CD4-positive, alpha-beta T cell (primary cell): ENCODE measurements at regions not wholly inside any gene's neighbourhood (a gene's known extent, or its start where the extent isn't known, plus 50 kb on each side); places are given as distances from the start of the nearest gene placed in this dataset.
A peak's percentile ranks its signal among the peaks of the same experiment; 100 is the strongest.

Experiments
- ATAC-seq: fragments of 200-7000 bp; cut with Tn5 transposase; one replicate; pipeline ENCODE4 v1.10.0; 2022; ENCODE audit warnings: mild to moderate bottlenecking; ENCODE audit not compliant: poor library complexity
- CTCF ChIA-PET: fragments of 350-600 bp; sonication (Branson Sonifier 250); formaldehyde crosslinking; loops from one replicate; lab custom pipeline; 2021; ENCODE audit warnings: antibody characterized with exemption, inconsistent platforms; lab: Charles Lee
- POLR2A ChIA-PET: fragments of 350-600 bp; sonication (Branson Sonifier 250); formaldehyde crosslinking; loops from one replicate; lab custom pipeline; 2021; ENCODE audit warnings: antibody characterized with exemption, inconsistent platforms; lab: Charles Lee
- DNase-seq, 14 experiments: peaks; one replicate each; pipeline ENCODE4 v3.0.0-alpha.2; 2013 to 2020; ENCODE audit warnings: mixed read lengths in 2 of 14
- H3K27ac ChIP-seq, 2 donors: one replicate each; pipeline versions ENCODE4 v1.5.1 to v1.7.0; 2013; ENCODE audit warnings: low read length in 2 of 2, low read depth in 1 of 2, mild to moderate bottlenecking in 1 of 2
- H3K27me3 ChIP-seq, 2 experiments: 1 replicate in 1 of 2; 2 replicates in 1 of 2; pipeline versions ENCODE4 v1.6.1 to v1.7.0; 2013; ENCODE audit warnings: low read length in 2 of 2, control low read depth in 1 of 2, mild to moderate bottlenecking in 1 of 2, moderate library complexity in 1 of 2; ENCODE audit not compliant: insufficient read depth in 2 of 2, control insufficient read depth in 1 of 2
- H3K36me3 ChIP-seq: one replicate; pipeline ENCODE4 v1.6.1; 2013; ENCODE audit warnings: low read length, control low read depth; ENCODE audit not compliant: insufficient read depth
- H3K4me1 ChIP-seq: one replicate; pipeline ENCODE4 v1.6.1; 2013; ENCODE audit warnings: low read length, control low read depth; ENCODE audit not compliant: insufficient read depth
- H3K4me3 ChIP-seq: one replicate; pipeline ENCODE4 v1.5.1; 2013; ENCODE audit warnings: mild to moderate bottlenecking, low read length, moderate library complexity
- H3K9me3 ChIP-seq, 2 experiments: 1 replicate in 1 of 2; 2 replicates in 1 of 2; pipeline versions ENCODE4 v1.6.1 to v1.7.0; 2013; ENCODE audit warnings: low read length in 2 of 2, mild to moderate bottlenecking in 2 of 2, control low read depth in 1 of 2, moderate library complexity in 1 of 2; ENCODE audit not compliant: control insufficient read depth in 1 of 2, insufficient read depth in 1 of 2
- H3K27ac Mint-ChIP-seq: one replicate; pipeline ENCODE4 v1.8.0; 2020; ENCODE audit warnings: mixed read lengths
- H3K27me3 Mint-ChIP-seq: one replicate; pipeline ENCODE4 v1.8.0; 2021; ENCODE audit warnings: mixed read lengths
- H3K36me3 Mint-ChIP-seq: one replicate; pipeline ENCODE4 v1.8.0; 2021; ENCODE audit warnings: low read depth, mixed read lengths
- H3K4me1 Mint-ChIP-seq: one replicate; pipeline ENCODE4 v1.8.0; 2021; ENCODE audit warnings: low read depth, mixed read lengths
- H3K4me3 Mint-ChIP-seq: one replicate; pipeline ENCODE4 v1.8.0; 2020; ENCODE audit warnings: mild to moderate bottlenecking, mixed read lengths
- H3K9me3 Mint-ChIP-seq: one replicate; pipeline ENCODE4 v1.8.0; 2020; ENCODE audit warnings: mixed read lengths
- intact Hi-C, 2 experiments: fragments of 100-400 bp; cut with DNase I in 1 of 2; cut with micrococcal nuclease in 1 of 2; formaldehyde crosslinking; loops; one replicate each; pipeline versions ENCODE4 v1.15.1 to v1.9.0; 2023 to 2025; cut with DNase I, micrococcal nuclease
- TF ChIP-seq, protein P1 (sequence below): fragments of 200-600 bp; IDR thresholded peaks from one replicate; pipeline ENCODE4 v1.8.0; 2022; ENCODE audit warnings: antibody characterized with exemption, mild to moderate bottlenecking

DNA sequence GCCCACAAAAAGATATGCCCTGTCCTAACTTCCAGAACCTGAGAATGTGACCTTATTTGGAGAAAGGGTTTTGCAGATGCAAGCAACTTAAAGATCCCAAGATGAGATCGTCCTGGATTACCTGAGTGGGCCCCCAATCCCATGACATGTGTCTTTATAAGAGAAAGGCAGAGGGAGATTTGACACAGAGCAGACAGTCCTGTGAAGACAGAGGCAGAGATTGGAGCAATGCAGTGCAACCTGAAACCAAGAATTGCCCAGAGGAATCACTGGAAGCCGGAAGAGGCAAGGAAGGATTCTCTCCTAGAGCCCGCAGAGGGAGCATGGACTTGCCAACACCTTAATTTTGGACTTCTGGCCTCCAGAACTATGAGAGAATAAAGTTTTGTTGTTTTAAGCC lies 171.5 kb downstream of the SMIM20 start:
- H3K36me3 Mint-ChIP-seq: no peaks in the 10 kb centered on the region
- peaks cover 0 to 4% of the 10 kb centered on the region in 2 experiments for H3K9me3 ChIP-seq
- no peaks in the 10 kb centered on the region for H3K36me3 ChIP-seq
- no peaks in the 10 kb centered on the region for H3K27me3 ChIP-seq
- ATAC-seq: no peak
- ChIA-PET CTCF (no interaction called here), POLR2A (no interaction called here)
- TF ChIP-seq, protein P1, sequence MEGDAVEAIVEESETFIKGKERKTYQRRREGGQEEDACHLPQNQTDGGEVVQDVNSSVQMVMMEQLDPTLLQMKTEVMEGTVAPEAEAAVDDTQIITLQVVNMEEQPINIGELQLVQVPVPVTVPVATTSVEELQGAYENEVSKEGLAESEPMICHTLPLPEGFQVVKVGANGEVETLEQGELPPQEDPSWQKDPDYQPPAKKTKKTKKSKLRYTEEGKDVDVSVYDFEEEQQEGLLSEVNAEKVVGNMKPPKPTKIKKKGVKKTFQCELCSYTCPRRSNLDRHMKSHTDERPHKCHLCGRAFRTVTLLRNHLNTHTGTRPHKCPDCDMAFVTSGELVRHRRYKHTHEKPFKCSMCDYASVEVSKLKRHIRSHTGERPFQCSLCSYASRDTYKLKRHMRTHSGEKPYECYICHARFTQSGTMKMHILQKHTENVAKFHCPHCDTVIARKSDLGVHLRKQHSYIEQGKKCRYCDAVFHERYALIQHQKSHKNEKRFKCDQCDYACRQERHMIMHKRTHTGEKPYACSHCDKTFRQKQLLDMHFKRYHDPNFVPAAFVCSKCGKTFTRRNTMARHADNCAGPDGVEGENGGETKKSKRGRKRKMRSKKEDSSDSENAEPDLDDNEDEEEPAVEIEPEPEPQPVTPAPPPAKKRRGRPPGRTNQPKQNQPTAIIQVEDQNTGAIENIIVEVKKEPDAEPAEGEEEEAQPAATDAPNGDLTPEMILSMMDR: no peak
- H3K4me1 Mint-ChIP-seq: peaks cover 29% of the 10 kb centered on the region
- no peak overlapping the region for H3K27ac ChIP-seq
- DNase-seq: no peak
- H3K4me1 ChIP-seq: peaks cover 27% of the 10 kb centered on the region
- no peak overlapping the region for H3K4me3 Mint-ChIP-seq
- intact Hi-C loops: loop anchor here (10.0 kb wide), 2 partner anchors 239 to 241 kb away; partner anchors contain the start of gene RBPJ (in 1 of the 2)
- peaks cover 7% of the 10 kb centered on the region for H3K9me3 Mint-ChIP-seq
- peaks cover 11% of the 10 kb centered on the region for H3K27me3 Mint-ChIP-seq
- no peak overlapping the region for H3K4me3 ChIP-seq
- H3K27ac Mint-ChIP-seq: no peak overlapping the region

DNA sequence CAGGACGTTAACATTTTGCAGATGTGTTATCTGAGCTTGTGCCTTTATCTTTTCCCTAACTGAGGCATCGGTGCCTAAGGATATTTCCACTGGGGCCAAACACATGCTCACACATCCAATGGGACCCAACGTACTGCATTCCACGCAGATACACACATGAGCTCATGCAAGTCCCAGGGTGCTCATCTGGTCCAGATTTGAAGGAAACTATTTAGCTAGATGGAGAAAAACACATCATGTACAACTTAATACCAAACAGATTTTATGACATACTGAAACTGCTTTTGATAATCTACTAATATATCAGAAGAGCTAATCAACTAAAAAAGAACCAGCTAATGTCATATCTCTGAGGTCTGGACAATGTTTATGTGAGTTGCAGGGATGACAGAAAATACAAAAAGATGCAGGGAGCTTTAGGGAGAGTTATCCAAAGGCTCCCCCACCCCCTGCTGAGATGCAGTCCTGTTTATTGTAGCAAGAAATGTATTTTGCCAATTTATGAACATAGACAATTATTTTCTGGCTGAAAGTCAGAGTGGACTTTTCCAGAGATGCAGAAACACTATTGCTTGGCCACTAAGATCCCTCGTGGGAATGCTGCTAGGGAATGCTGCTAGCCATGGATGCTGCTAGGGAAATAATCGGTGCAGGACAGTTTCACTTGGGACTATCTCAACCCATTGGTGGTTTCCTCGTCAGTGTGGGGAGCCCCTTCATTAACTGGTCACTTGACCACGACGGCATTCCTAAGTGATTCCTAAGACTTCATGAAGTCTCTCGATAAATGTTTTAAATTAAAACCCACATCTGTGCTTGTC lies 172.8 kb downstream of the SMIM20 start:
- intact Hi-C loops: loop anchor here (10.0 kb wide), 2 partner anchors 238 to 242 kb away; partner anchors contain the start of gene RBPJ (in 1 of the 2)
- POLR2A ChIA-PET: no interaction called here
- no peak for ATAC-seq

DNA sequence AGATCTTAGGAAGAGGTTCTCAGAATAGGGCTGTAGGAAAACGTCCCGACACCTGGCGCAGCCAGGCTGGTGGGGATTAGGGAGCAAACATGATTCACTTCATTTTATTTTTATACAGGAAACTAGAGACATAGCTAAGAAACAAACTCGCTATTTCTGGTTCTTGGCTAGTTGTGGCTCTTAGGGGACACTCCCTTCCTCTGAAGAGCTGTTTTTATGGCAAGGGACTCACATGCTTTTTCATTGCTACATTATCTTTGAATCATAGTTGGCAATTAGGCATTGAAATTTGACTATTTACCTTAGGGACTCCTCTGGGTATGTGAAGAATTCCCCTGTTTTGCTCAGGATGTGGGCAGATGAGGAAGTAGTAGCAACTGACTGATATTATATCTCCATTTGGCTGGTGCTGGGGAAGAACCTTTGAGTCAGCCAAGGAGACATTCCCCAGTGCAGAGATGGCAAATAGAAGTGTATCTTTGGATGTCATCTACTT lies 174.5 kb downstream of the SMIM20 start:
- Histone ChIP-seq H3K4me1 (peaks cover 18% of the 10 kb centered on the region), H3K27ac (no peak overlapping the region), H3K4me3 (no peak overlapping the region), H3K9me3 (peaks cover 0 to 9% of the 10 kb centered on the region in 2 experiments), H3K27me3 (no peaks in the 10 kb centered on the region), H3K36me3 (no peaks in the 10 kb centered on the region)
- ChIA-PET CTCF (no interaction called here), POLR2A (no interaction called here)
- Mint-ChIP-seq H3K36me3 (no peaks in the 10 kb centered on the region), H3K27ac (no peak overlapping the region), H3K27me3 (peaks cover 11% of the 10 kb centered on the region), H3K4me1 (peaks cover 11% of the 10 kb centered on the region), H3K4me3 (no peak overlapping the region), H3K9me3 (peaks cover 12% of the 10 kb centered on the region)
- peak; percentile 57 for ATAC-seq
- intact Hi-C loops: loop anchor here (10.0 kb wide), 2 partner anchors 236 to 244 kb away; partner anchors contain the start of gene RBPJ (in 1 of the 2)
- TF ChIP-seq, protein P1: no peak
- DNase-seq: peak in 3 of 14 experiments; percentile 53 to 81 (median 68)

More for the DNA sequence above, 172.8 kb downstream of the SMIM20 start:
- CTCF ChIA-PET: no interaction called here
- no peak overlapping the region for H3K4me3 Mint-ChIP-seq
- no peak for DNase-seq
- Histone ChIP-seq H3K4me3 (no peak overlapping the region), H3K27me3 (no peaks in the 10 kb centered on the region), H3K9me3 (peaks cover 0 to 9% of the 10 kb centered on the region in 2 experiments), H3K4me1 (peaks cover 20% of the 10 kb centered on the region), H3K36me3 (no peaks in the 10 kb centered on the region), H3K27ac (no peak overlapping the region)
- H3K36me3 Mint-ChIP-seq: no peaks in the 10 kb centered on the region
- peaks cover 17% of the 10 kb centered on the region for H3K4me1 Mint-ChIP-seq
- H3K27me3 Mint-ChIP-seq: peaks cover 11% of the 10 kb centered on the region
- TF ChIP-seq, protein P1: no peak
- peaks cover 12% of the 10 kb centered on the region for H3K9me3 Mint-ChIP-seq
- H3K27ac Mint-ChIP-seq: no peak overlapping the region
